ENCODE measurements at regions not wholly inside any gene's neighbourhood (a gene's known extent, or its start where the extent isn't known, plus 50 kb on each side); places are given as distances from the start of the nearest gene placed in this dataset.

DNA sequence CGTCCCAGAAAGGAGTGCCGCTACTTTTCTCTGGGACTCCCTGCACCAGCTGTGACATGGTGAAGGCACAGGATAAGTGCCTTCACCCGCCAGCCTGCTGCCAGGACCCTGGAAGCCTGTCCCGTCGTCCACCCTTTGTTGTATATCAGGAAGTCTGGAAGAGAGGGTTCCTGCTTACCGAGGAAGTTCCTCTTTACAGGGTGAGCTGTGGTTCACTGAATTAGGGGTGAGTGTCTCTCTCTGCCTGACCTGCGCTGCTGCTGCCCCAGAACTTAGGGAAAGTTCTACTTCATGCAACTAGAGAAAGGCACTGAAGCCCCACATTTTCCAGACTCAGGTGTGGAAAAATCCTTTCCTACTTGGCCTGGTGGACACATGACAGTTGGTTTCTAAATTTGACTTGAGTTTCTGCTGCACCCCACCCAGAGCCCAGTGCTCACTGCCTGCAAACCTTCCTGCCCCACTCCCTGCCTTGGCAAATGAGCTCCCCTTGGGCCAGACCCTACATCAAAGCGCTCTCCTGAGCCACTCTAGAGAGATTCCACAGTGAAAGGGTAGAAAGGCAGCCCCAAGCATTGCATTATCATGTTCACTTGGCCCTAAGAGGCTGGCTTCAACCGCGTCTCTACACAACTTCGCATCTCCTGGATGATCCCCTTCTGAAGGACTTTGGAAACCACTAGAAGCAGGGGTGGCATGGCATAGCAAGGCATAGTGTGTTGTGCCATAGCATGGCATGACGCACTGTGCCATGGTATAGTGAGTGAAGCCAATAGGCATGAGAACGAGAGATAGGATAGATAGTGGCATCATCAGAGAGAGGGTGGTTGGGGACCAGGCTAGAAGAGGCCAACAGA, 215.8 kb upstream of the CDYL start:
- TF ChIP-seq YY1 (IDR thresholded peaks at IDR 0.05; ENCODE audit: borderline replicate concordance in 1 of 3, control insufficient read depth in 1 of 3, extremely low read depth in 1 of 3, insufficient read depth in 3 of 3, insufficient read length in 1 of 3, insufficient replicate concordance in 2 of 3, low read depth in 1 of 3, low read length in 2 of 3) (no peak), ELK1 (CRISPR knock-in tag; IDR thresholded peaks at IDR 0.05) (no peak), FOXJ3 (CRISPR knock-in tag; IDR thresholded peaks at IDR 0.05) (no peak), ZNF318 (IDR thresholded peaks at IDR 0.05; ENCODE audit: borderline replicate concordance in 1 of 2, low read depth in 1 of 2) (no peak)

Measured in K562 (cell line).